ENCODE measurements at regions not wholly inside any gene's neighbourhood (a gene's known extent, or its start where the extent isn't known, plus 50 kb on each side); places are given as distances from the start of the nearest gene placed in this dataset.

GRCh38 chr18:76587879-76588271 lies 92.8 kb upstream of the ZNF516 start:
- peaks cover 2% of the 10 kb centered on the region for H3K4me1 Mint-ChIP-seq (ENCODE audit: low read depth, unreplicated experiment)

GRCh38 chr18:76587147-76587878 lies 92.3 kb upstream of the ZNF516 start:
- peaks cover 36% of the 10 kb centered on the region for H3K27me3 Mint-ChIP-seq (ENCODE audit: low read depth, unreplicated experiment)
- H2AFZ ChIP-seq (ENCODE audit: low read depth, low read length), result no peak overlapping the region
- no peak for TF ChIP-seq EZH2 (IDR thresholded peaks at IDR 0.05; ENCODE audit: insufficient read depth, low read length)
- TF ChIP-seq CTCF (IDR thresholded peaks at IDR 0.05; ENCODE audit: insufficient read depth, low read depth, low read length), result no peak
- H4K20me1 ChIP-seq (ENCODE audit: insufficient read depth, low read length), result no peaks in the 10 kb centered on the region
- H3K4me3 Mint-ChIP-seq (ENCODE audit: unreplicated experiment), result no peak overlapping the region
- H3K36me3 ChIP-seq (ENCODE audit: insufficient read depth, low read length), result no peaks in the 10 kb centered on the region
- H3K4me3 ChIP-seq (ENCODE audit: insufficient read depth, low read depth, low read length), result no peak overlapping the region
- peaks cover 16% of the 10 kb centered on the region for H3K27me3 ChIP-seq (ENCODE audit: insufficient read depth, low read length)
- peaks cover 2% of the 10 kb centered on the region for H3K4me1 Mint-ChIP-seq (ENCODE audit: low read depth, unreplicated experiment)
- H3K27ac Mint-ChIP-seq (ENCODE audit: unreplicated experiment), result no peak overlapping the region
- H3K4me2 ChIP-seq (ENCODE audit: low read length), result no peak overlapping the region
- H3K79me2 ChIP-seq (ENCODE audit: insufficient read depth, low read length), result no peaks in the 10 kb centered on the region
- H3K27ac ChIP-seq (ENCODE audit: low read depth, low read length), result no peak overlapping the region
- no peaks in the 10 kb centered on the region for H3K9me3 ChIP-seq (ENCODE audit: insufficient read depth, low read depth, low read length)
- no peak for FAIRE-seq
- no peak overlapping the region for H3K9ac ChIP-seq (ENCODE audit: low read length)
- H3K36me3 Mint-ChIP-seq (ENCODE audit: low read depth, unreplicated experiment), result no peaks in the 10 kb centered on the region
- no peaks in the 10 kb centered on the region for H3K9me3 Mint-ChIP-seq (ENCODE audit: unreplicated experiment)
- no peak for DNase-seq (ENCODE audit: low read depth)
- no peaks in the 10 kb centered on the region for H3K4me1 ChIP-seq (ENCODE audit: insufficient read depth, low read length)

More at GRCh38 chr18:76587879-76588271, 92.8 kb upstream of the ZNF516 start:
- Histone ChIP-seq H3K9ac (ENCODE audit: low read length) (no peak overlapping the region), H3K36me3 (ENCODE audit: insufficient read depth, low read length) (no peaks in the 10 kb centered on the region), H3K9me3 (ENCODE audit: insufficient read depth, low read depth, low read length) (no peaks in the 10 kb centered on the region), H3K4me3 (ENCODE audit: insufficient read depth, low read depth, low read length) (no peak overlapping the region), H3K27me3 (ENCODE audit: insufficient read depth, low read length) (peaks cover 13% of the 10 kb centered on the region), H4K20me1 (ENCODE audit: insufficient read depth, low read length) (no peaks in the 10 kb centered on the region), H3K79me2 (ENCODE audit: insufficient read depth, low read length) (no peaks in the 10 kb centered on the region), H2AFZ (ENCODE audit: low read depth, low read length) (no peak overlapping the region), H3K4me1 (ENCODE audit: insufficient read depth, low read length) (no peaks in the 10 kb centered on the region), H3K27ac (ENCODE audit: low read depth, low read length) (no peak overlapping the region), H3K4me2 (ENCODE audit: low read length) (no peak overlapping the region)
- no peak overlapping the region for H3K27ac Mint-ChIP-seq (ENCODE audit: unreplicated experiment)
- H3K27me3 Mint-ChIP-seq (ENCODE audit: low read depth, unreplicated experiment), result peaks cover 33% of the 10 kb centered on the region
- no peak for TF ChIP-seq CTCF (IDR thresholded peaks at IDR 0.05; ENCODE audit: insufficient read depth, low read depth, low read length)
- no peak for TF ChIP-seq EZH2 (IDR thresholded peaks at IDR 0.05; ENCODE audit: insufficient read depth, low read length)
- H3K9me3 Mint-ChIP-seq (ENCODE audit: unreplicated experiment), result no peaks in the 10 kb centered on the region
- no peak for FAIRE-seq
- DNase-seq (ENCODE audit: low read depth), result no peak
- H3K4me3 Mint-ChIP-seq (ENCODE audit: unreplicated experiment), result no peak overlapping the region
- no peaks in the 10 kb centered on the region for H3K36me3 Mint-ChIP-seq (ENCODE audit: low read depth, unreplicated experiment)

Measured in astrocyte (in vitro differentiated cells and primary cell).